ENCODE measurements at regions not wholly inside any gene's neighbourhood (a gene's known extent, or its start where the extent isn't known, plus 50 kb on each side); places are given as distances from the start of the nearest gene placed in this dataset.
"Not testable (repeated sequence)": the region's sequence is repeated elsewhere in the genome, so short reads cannot be mapped to it uniquely, and the experiment has no call there.

DNA sequence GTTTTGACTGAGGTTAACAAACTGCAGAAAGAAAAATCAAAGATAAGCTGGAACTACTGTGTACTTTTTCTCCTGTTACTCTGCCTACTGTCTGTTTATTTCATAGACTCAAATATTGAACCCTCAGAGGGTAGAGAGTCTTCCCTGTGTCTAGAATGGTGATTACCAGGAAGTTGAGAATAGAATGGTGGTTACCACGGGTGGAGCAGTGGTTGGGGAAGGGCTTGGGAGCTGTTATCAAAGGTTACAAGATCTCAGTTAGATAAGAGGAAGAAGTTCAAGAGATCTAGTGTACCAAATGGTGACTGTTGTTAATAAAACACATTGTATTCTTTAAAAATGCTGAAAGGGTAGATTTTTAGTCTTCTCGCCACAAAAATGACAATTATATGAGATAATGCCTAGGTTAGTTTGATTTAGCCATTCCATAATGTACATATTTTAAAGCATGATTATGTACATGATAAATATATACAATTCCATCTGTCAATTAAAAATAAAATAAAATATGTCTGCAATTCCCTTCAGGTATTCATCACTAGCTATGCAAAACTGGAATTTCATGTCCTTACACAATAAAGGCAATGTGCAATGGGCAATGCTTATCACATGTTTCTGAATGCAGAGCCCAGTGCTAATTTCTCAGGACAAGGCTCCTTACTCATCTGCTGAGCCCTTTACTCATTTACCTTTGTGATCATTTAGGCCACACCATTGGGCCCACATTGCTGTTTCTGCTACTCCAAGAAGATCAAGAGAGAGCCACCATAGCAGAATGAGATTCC lies 474.3 kb upstream of the CAMK1G start:
- no peak for DNase-seq (ENCODE audit: low read depth)

DNA sequence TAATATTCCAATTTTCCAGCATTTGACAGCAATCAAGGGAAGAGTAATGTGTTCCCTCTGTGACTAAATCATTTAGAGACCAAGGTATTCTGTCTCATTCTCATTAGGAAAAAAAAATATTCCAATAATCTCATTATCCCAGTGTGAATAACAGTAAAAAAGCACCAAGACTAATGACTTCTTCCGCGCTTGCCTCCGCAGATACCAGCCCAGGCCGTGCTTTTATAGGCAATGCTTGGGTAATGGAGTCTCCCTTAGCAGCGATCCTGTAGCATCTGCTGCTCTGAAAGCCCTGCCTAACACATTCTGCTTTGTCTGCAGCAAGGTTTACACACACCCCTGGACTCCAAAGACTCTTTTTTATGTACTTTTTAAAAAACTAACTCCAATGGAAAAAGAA lies 470.0 kb upstream of the CAMK1G start:
- no peak for DNase-seq (ENCODE audit: low read depth)

DNA sequence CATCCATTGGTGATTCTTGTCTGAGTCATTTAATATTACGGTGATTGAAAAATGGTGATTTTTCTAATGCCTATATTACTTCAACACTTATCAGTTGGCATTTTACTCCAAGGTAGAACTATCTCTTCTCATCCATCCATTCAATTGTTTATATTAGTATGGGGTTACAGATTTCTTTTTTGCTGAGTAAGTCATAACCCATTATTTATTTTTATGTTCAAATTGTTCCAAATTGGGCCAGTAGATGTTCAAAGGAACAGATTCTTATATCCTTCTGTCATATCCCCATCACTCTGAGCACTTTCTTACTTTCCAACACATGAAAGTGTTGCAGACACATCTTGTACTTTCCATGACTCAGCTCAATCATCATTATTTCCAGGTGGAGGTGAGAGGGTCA lies 466.8 kb upstream of the CAMK1G start:
- no peak for DNase-seq (ENCODE audit: low read depth)

DNA sequence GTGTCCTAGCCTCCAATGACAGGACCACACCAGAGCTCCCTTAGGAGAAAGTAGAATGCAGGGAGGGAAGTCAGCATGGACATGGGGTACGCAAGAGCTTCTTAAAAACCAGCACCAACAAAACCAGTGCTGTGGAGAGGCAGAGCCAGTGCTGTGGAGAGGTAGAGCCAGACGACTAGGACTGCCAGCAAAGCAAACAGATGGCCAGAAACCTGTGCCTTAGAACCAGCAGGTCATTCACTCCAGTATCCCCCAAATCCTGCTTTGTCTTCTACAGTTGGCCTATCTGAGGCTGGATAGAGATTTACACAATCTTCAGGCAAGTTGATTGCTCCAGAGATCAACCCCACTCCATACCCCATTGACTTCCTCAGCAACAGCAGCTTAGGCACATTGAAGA lies 459.9 kb upstream of the CAMK1G start:
- DNase-seq (ENCODE audit: low read depth): no peak

DNA sequence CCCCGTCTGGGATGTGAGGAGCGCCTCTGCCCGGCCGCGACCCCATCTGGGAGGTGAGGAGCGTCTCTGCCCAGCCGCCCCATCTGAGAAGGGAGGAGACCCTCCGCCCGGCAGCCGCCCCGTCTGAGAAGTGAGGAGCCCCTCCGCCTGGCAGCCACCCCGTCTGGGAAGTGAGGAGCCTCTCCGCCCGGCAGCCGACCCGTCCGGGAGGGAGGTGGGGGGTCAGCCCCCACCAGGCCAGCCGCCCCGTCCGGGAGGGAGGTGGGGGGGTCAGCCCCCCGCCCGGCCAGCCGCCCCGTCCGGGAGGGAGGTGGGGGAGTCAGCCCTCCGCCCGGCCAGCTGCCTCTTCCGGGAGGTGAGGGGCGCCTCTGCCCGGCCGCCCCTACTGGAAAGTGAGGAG lies 454.4 kb upstream of the CAMK1G start:
- DNase-seq (ENCODE audit: low read depth): not testable (repeated sequence)

DNA sequence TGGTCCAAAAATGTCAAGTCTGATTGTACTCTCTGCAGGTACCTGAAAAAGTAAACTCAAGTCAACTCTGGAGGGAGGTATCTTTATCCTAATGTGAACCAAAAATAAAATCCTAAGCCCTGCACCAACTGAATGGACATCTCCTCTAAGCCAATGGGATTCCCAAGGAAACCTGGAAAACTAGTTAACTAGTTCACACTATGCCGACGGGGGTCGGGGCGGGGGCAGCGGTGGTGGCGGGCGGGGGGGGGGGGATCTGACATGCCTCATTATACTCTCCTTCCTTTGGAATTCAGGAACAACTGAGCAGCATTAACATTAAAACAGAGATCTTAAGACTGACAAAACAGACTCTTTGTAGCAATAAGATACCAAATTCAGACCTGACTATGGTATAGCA lies 452.6 kb upstream of the CAMK1G start:
- DNase-seq (ENCODE audit: low read depth): no peak

DNA sequence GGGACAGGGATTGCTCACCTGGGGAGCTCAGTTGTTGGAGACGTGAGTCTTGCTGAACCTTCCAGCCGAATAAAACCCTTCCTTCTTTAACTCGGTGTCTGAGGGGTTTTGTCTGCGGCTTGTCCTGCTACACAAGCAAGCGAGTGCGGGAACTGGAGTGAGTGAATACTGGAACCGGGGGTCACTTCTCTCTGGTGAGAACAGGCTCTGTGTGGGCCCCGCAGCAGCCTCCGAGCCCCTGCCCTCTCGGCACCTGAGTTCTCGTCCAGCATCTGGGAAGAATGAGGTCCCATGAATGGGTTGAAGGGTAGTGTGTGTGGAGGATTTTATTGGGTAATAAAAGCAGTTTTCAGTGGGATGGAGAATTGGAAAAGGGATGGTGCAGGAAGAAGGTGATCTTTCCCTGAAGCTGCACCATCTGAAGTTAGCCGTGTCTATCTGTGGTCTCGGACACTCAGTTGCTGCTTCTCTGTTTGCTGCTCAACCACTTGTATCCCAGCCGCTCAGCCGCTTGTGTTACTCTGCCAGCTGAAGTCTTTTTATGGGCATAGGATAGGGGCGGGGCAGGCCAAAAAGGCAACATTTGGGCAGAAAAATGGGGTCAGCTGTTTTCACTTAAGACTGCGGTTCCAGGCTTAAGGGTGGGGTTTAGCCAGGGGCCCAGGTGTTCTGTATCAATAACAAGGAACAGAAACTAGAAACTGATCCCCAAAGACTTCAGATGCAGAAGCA lies 450.6 kb upstream of the CAMK1G start:
- no peak for DNase-seq (ENCODE audit: low read depth)

DNA sequence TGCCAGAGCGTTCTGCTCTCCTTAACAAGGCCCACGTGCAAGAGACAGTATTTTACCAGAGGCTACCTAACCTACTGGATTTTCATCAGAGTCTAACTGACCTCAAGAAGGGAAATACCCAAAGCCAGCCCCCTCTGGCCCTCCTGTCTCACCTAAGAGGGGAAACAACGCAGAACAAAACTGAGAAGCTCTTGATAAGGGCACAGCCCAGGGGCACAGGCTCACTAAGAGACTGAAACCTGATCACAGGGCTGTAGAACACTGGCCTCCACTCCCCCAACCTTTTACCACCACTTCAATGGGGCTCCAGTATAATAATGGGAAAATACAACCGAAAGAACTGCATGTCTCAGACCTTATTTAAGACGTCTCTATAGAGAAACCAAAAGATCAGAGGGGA lies 449.5 kb upstream of the CAMK1G start:
- DNase-seq (ENCODE audit: low read depth): no peak

DNA sequence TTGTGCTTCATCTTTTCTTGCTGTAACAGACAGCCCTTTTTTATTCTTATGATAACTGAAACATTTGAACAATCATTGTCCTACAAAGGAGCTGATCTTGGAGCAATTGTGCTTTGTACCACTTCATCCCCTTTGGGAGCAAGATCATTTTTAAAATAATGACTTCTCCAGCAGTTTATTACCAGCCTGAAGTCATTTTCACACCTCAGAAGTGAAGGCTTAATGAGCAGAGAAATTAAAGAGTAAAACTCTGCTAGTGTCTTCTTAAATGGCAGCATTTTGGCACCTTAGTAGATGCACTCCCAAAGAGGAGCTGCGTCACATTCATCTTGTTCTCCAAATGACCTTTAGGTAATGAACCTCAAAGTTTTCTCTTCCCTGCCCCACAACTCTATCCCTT lies 439.6 kb upstream of the CAMK1G start:
- no peak for DNase-seq (ENCODE audit: low read depth)

DNA sequence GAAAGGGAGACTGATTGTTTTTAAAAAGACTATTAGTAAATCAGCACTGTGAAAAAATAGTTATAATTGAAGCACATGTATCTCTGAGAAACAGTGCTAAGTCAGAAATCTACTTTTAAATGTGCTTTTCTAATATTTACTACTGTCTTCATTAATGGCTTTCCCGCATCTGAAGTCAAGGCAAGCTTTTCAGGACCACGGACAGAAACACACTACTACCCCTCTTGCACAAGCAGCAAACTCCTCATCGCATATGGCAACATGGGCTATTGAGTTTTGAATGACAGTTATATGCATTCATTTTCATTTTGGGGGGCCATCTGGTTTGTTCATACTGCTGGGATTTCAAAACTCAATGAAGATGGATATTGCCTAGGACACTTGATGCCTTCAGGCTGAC lies 433.4 kb upstream of the CAMK1G start:
- peak; percentile 14 for DNase-seq (ENCODE audit: low read depth)

DNA sequence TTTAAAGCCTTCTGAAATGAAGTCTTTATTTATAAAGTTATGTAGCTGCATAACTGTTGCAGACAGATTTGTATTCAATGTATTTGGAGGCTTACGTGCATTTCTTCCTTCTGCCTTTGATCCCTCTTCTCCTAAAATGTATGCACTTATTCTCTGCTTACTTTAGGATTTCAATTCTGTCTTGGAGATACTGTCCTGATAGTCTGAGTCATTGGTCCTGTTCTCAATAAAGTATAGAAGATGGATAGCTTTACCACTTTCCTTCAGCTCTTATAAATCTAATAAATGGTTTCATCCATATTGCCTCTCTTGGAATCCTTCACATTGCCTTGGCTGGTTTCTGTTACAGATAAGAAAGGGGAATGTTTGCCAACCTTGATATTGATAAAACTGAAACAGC lies 430.1 kb upstream of the CAMK1G start:
- no peak for DNase-seq (ENCODE audit: low read depth)

DNA sequence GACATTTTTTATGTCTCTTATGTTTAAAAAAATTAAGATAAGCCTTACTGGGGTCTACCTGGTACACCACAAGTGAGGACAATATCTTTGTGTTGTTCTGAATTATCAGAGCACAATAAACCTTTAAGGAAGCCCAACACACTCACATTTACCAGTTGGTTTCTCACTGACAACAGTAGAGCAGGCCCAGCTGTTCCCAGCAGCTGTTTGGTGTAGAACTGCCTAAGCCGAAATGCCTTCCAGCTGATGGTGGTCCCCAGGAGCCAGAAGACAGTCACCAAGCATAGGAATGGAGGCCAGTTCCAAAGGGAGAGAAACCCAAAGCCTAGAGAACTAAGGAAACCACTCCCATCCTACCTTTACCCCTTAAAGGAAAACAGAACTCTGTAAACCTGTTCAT lies 428.6 kb upstream of the CAMK1G start:
- no peak for DNase-seq (ENCODE audit: low read depth)

DNA sequence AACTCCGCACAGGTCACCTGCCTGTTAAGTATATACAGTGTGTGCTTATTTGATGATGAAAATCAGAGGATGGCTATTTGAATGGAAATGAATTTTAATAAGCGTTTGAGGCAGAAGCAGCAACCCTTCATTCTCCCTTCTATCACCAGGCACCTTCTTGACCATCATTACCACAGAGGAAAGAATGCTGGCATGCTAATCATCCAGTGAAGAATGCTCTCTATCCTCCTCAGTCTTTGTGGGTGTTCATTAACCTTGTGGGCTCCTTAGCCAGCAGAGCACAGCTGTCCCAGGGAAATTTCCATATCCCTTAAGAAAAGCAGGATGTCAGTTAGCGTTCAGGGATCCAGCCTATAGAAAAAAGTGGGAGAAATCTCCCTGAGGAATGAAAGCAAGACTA lies 428.0 kb upstream of the CAMK1G start:
- no peak for DNase-seq (ENCODE audit: low read depth)

DNA sequence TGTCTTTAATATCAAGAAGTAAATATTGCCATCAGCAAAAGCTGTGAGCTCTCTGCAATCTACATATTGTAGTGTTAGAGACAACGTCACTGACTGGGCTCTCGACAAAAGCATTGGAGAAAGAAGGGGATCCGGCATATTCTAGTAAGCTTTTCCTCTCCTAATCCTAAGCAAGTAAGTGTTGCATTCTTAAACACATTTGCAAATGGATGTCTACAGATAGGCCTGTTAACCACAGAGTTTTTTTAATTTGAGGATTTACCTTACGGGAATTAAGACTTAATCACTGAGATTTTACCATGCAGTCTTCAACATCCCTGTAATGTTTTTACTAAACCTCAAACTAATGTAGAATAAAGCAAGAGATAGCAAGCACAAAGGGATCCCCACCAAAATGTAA lies 426.5 kb upstream of the CAMK1G start:
- DNase-seq (ENCODE audit: low read depth): no peak

DNA sequence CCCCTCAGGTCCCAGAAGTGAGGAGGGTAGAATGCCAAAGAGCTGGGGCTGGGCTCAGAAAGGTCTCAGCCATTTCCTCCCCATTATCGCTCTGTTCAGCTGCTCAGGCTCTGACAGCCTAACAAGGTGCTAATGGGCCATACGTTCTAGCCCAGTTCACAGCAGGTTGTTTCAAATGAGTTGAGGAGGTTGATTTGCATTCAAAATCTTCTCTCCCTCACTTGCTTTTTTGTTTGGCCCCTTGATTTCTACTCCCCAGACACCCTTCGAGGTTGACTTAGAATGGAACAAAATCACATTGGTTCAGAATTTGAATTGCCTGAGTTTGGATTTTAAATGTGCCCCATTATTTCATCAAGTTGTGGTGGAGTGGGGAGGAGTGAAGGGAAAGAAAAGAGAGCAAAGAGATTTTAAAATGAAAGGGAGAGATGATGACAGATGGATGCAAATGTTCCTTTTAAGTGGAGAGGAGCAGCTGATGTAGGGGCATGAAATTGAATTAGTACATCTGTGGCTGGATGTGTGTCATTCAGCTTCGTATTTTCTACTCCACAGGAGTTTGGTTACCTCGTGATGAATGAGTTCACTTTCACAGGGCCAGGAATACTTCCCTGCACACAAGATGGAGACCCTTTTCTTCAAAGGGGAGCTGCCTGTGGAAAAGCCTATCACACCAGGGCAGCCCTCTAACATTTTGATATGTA lies 425.8 kb upstream of the CAMK1G start:
- no peak for DNase-seq (ENCODE audit: low read depth)

DNA sequence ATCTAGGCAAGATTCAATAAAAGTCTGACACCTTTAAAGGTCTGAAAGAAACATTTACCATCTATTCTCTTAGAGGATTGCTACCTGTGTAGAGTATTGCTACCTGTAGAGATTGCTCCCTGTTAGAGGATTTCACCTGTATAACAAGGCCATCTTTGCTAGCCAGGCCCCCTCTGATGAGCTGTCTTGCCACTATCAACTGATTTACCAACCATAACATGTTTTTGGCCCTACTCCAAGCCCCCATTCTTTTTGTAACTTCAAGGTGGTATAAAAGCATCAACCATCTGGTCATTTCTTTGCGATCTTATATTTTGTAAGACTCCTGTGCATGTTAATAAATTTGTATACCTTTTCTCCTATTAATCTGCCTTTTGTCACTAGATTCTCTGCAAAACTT lies 424.7 kb upstream of the CAMK1G start:
- no peak for DNase-seq (ENCODE audit: low read depth)

DNA sequence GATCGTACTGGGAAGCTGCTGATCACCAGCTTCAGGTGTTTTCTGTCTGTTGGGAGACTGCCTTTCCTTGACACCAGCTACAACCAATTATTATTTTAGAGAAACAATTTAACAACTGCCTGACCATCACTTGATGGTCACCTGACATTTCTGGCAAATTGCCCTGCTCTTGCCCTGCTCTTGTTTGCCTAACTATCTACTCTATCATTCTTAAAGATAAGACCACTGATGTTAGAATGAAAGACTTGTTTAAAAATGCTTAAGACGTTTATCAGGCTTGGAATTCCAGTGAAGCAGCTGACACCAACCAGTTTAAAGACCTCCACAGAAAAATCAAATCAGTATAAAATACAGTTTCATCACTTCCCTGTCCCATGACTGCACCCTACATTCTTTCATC lies 423.3 kb upstream of the CAMK1G start:
- no peak for DNase-seq (ENCODE audit: low read depth)

DNA sequence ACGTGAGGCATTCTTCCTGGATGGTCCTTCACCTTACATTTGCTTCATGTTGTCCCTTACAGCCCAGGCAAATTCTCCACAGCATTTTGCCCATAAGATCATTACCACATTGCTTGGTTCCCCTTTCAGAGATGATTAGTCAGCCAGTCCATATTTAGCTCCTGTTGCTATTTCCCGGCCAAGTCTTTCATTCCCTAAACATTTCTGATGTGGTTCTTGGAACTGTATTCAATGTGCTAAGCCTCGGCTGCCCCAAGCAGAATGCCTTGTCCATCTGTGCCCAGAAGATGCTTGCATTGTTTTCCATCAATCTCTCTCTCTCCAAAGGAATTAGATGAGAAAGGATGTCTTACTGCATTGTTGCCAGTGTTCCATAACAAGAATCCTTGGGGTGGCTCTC lies 420.9 kb upstream of the CAMK1G start:
- no peak for DNase-seq (ENCODE audit: low read depth)

DNA sequence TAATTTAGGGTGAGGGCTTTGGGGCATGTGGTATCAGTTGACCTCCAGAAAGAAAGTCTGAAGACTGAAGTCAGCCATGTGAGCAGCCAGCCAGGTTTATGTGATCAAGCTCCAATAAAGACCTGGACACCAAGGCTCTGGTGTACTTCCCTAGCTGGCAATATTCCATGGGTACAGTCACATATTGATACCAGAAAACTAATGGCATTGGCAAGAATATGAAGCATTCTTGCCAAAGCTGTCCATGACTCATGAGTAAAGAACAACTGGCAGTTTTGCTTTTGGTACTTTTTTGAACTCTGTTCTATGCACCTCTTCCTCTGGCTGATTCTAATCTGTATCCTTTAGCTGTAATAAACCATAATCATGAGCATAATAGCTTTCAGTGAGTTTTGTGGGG lies 415.3 kb upstream of the CAMK1G start:
- peak; percentile 10 for DNase-seq (ENCODE audit: low read depth)

DNA sequence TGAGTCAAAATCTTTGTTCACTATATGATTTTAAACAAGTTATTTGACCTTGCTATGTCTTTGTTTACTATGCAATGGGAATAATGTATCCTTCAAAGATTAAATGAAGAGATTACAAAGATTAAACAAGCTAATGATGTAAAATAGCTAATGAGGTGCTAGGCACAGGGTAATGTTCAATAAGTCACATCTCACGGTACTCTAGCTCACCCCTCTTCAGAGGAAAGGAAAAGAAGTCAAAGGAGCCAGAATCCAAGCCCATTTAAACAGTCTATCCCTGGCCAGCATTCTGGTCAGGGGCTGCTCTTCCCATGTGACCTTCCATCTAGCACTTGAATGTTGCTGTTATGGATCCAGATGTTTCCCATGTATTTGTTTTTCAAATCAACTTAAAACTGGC lies 412.4 kb upstream of the CAMK1G start:
- no peak for DNase-seq (ENCODE audit: low read depth)

DNA sequence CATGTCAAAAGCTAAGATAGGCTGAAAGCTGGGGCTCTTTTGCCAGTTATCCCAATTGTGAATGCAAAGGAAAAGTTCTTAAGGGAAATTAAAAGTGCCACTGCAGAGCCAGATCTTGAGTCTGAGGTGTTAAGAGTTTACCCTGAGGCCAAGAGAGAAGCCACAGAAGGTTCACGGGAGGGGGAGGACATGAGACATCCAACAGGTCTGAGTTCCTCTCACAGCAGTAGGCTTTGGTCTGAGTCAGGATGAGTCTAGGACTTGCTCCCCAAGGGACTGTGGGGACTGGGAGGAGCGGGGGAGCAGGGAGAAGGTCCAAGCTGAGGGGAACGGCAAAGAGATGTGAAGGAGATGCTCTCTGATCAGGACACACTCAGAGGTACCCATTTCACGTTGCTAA lies 411.2 kb upstream of the CAMK1G start:
- DNase-seq (ENCODE audit: low read depth): no peak

DNA sequence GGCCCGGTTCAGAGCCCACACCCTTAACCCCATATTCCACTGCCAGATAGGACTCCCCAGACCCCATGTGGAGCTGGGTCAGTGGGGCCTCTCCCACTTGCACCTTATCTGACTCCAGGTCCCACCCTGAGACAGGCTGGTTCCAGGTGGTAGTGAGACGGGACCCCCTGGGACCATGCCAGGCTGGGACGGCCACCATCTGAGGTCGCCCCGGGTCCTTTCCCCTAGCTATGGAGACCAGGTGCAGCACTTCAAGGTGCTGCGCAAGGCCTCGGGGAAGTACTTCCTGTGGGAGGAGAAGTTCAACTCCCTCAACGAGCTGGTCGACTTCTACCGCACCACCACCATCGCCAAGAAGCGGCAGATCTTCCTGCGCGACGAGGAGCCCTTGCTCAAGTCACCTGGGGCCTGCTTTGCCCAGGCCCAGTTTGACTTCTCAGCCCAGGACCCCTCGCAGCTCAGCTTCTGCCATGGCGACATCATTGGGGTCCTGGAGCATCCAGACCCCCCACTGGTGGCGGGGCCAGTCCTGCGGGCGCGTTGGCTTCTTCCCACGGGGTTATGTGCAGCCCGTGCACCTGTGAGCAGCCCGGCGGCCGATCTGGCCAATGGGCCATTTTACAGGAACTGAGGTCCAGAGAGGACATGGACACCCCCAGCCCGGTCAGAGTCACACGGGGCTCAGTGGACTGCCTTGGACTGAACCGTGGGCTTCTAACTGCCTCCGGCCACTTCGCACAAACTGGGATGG lies 410.5 kb upstream of the CAMK1G start:
- DNase-seq (ENCODE audit: low read depth): not testable (repeated sequence)
